Right atrium auricular region (tissue), 2 donors: ENCODE measurements at regions not wholly inside any gene's neighbourhood (a gene's known extent, or its start where the extent isn't known, plus 50 kb on each side); places are given as distances from the start of the nearest gene placed in this dataset.

Experiments
- DNase-seq: peaks from one replicate; pipeline ENCODE4 v3.0.0-alpha.2; 2019; ENCODE audit warnings: low spot score
- H3K27ac ChIP-seq, 2 donors: fragments of 200-600 bp; sonication (generic); 1 replicate in 1 of 2; 2 replicates in 1 of 2; pipeline ENCODE4 v1.5.1; 2016 to 2019
- H3K27me3 ChIP-seq, 2 donors: fragments of 200-600 bp; sonication (generic); one replicate each; pipeline versions ENCODE4 v1.5.1 to v1.6.0; 2017 to 2019
- H3K36me3 ChIP-seq: fragments of 200-600 bp; sonication (generic); one replicate; pipeline ENCODE4 v1.5.1; 2016
- H3K4me1 ChIP-seq, 2 donors: fragments of 200-600 bp; sonication (generic); one replicate each; pipeline versions ENCODE4 v1.5.1 to v1.6.0; 2017 to 2019
- H3K4me3 ChIP-seq, 2 donors: fragments of 200-600 bp; sonication (generic); 1 replicate in 1 of 2; 2 replicates in 1 of 2; pipeline ENCODE4 v1.5.1; 2017 to 2019; ENCODE audit warnings: mild to moderate bottlenecking in 1 of 2, moderate library complexity in 1 of 2
- H3K9me3 ChIP-seq, 2 donors: fragments of 200-600 bp; sonication (generic); one replicate each; pipeline ENCODE4 v1.5.1; 2019
- CTCF ChIP-seq, 2 donors: fragments of 200-600 bp; sonication (generic); IDR thresholded peaks; one replicate each; pipeline ENCODE4 v1.5.1; 2019; ENCODE audit warnings: antibody characterized with exemption in 2 of 2

GRCh38 chr2:19556648-19557047 lies 198.2 kb upstream of the OSR1 start:
- no peak for TF ChIP-seq CTCF (IDR thresholded peaks at IDR 0.05)
- DNase-seq: no peak
- H3K9me3 ChIP-seq: no peaks in the 10 kb centered on the region
- H3K4me3 ChIP-seq: no peak overlapping the region
- H3K27me3 ChIP-seq: no peaks in the 10 kb centered on the region
- no peak overlapping the region for H3K27ac ChIP-seq
- no peaks in the 10 kb centered on the region for H3K4me1 ChIP-seq
- H3K36me3 ChIP-seq: no peaks in the 10 kb centered on the region

- Histone ChIP-seq H3K4me3 (no peak overlapping the region), H3K27me3 (no peaks in the 10 kb centered on the region), H3K4me1 (no peaks in the 10 kb centered on the region), H3K9me3 (no peaks in the 10 kb centered on the region), H3K27ac (no peak overlapping the region), H3K36me3 (no peaks in the 10 kb centered on the region)
- no peak for DNase-seq
- TF ChIP-seq CTCF (IDR thresholded peaks at IDR 0.05): no peak
These were observed 196.1 kb upstream of the OSR1 start for GRCh38 chr2:19554520-19554919.

- DNase-seq: no peak
- TF ChIP-seq CTCF (IDR thresholded peaks at IDR 0.05): no peak
- Histone ChIP-seq H3K4me3 (no peak overlapping the region), H3K4me1 (no peaks in the 10 kb centered on the region), H3K36me3 (no peaks in the 10 kb centered on the region), H3K9me3 (no peaks in the 10 kb centered on the region), H3K27ac (no peak overlapping the region), H3K27me3 (no peaks in the 10 kb centered on the region)
These were observed 193.8 kb upstream of the OSR1 start for GRCh38 chr2:19552270-19552669.

GRCh38 chr2:19550750-19551149 lies 192.3 kb upstream of the OSR1 start:
- Histone ChIP-seq H3K4me3 (no peak overlapping the region), H3K4me1 (no peaks in the 10 kb centered on the region), H3K36me3 (no peaks in the 10 kb centered on the region), H3K9me3 (no peaks in the 10 kb centered on the region), H3K27me3 (no peaks in the 10 kb centered on the region), H3K27ac (no peak overlapping the region)
- TF ChIP-seq CTCF (IDR thresholded peaks at IDR 0.05): no peak
- DNase-seq: no peak

- H3K27me3 ChIP-seq: no peaks in the 10 kb centered on the region
- no peaks in the 10 kb centered on the region for H3K36me3 ChIP-seq
- no peak overlapping the region for H3K27ac ChIP-seq
- H3K4me3 ChIP-seq: no peak overlapping the region
- no peaks in the 10 kb centered on the region for H3K9me3 ChIP-seq
- DNase-seq: no peak
- no peaks in the 10 kb centered on the region for H3K4me1 ChIP-seq
- no peak for TF ChIP-seq CTCF (IDR thresholded peaks at IDR 0.05)
These were observed 191.4 kb upstream of the OSR1 start for GRCh38 chr2:19549821-19550220.

- DNase-seq: no peak
These were observed 189.7 kb upstream of the OSR1 start for GRCh38 chr2:19548116-19548515.

More at GRCh38 chr2:19548116-19548515, 189.7 kb upstream of the OSR1 start:
- Histone ChIP-seq H3K36me3 (no peaks in the 10 kb centered on the region), H3K4me1 (no peaks in the 10 kb centered on the region), H3K9me3 (no peaks in the 10 kb centered on the region), H3K4me3 (no peak overlapping the region), H3K27ac (no peak overlapping the region), H3K27me3 (no peaks in the 10 kb centered on the region)
- TF ChIP-seq CTCF (IDR thresholded peaks at IDR 0.05): no peak
